Putamen (tissue), 1 donor: ENCODE measurements at regions not wholly inside any gene's neighbourhood (a gene's known extent, or its start where the extent isn't known, plus 50 kb on each side); places are given as distances from the start of the nearest gene placed in this dataset.
"Not testable (repeated sequence)": the region's sequence is repeated elsewhere in the genome, so short reads cannot be mapped to it uniquely, and the experiment has no call there.

ENCODE experiments used
- DNase-seq: peaks from one replicate; pipeline ENCODE4 v3.0.0-alpha.2; 2016; ENCODE audit warnings: low spot score

- no peak for DNase-seq
These were observed 72.1 kb upstream of the EPB41L1 start for GRCh38 chr20:36082315-36082915.

GRCh38 chr20:36083200-36083599, 71.3 kb upstream of the EPB41L1 start:
- not testable (repeated sequence) for DNase-seq

GRCh38 chr20:36084356-36084755, 70.2 kb upstream of the EPB41L1 start:
- no peak for DNase-seq

GRCh38 chr20:36084897-36085613, 69.5 kb upstream of the EPB41L1 start:
- DNase-seq: no peak

- DNase-seq: no peak
These were observed 68.8 kb upstream of the EPB41L1 start for GRCh38 chr20:36085686-36086267.

GRCh38 chr20:36086767-36087166, 67.8 kb upstream of the EPB41L1 start:
- no peak for DNase-seq

- no peak for DNase-seq
These were observed 64.3 kb upstream of the EPB41L1 start for GRCh38 chr20:36090223-36090622.

- no peak for DNase-seq
These were observed 62.8 kb upstream of the EPB41L1 start for GRCh38 chr20:36091561-36092397.

GRCh38 chr20:36092398-36093024, 62.0 kb upstream of the EPB41L1 start:
- no peak for DNase-seq

- no peak for DNase-seq
These were observed 61.3 kb upstream of the EPB41L1 start for GRCh38 chr20:36093025-36093803.

GRCh38 chr20:36093804-36094145, 60.8 kb upstream of the EPB41L1 start:
- no peak for DNase-seq

GRCh38 chr20:36094497-36094896, 60.0 kb upstream of the EPB41L1 start:
- DNase-seq: peak; percentile 47

GRCh38 chr20:36096435-36096834, 58.1 kb upstream of the EPB41L1 start:
- DNase-seq: no peak

- no peak for DNase-seq
These were observed 57.0 kb upstream of the EPB41L1 start for GRCh38 chr20:36097337-36098151.

GRCh38 chr20:36098364-36098763, 56.2 kb upstream of the EPB41L1 start:
- DNase-seq: peak; percentile 39

GRCh38 chr20:36099106-36099505, 55.4 kb upstream of the EPB41L1 start:
- no peak for DNase-seq

- no peak for DNase-seq
These were observed 53.3 kb upstream of the EPB41L1 start for GRCh38 chr20:36101192-36101591.

GRCh38 chr20:36102306-36102705, 52.2 kb upstream of the EPB41L1 start:
- no peak for DNase-seq

GRCh38 chr20:36102809-36103596, 51.5 kb upstream of the EPB41L1 start:
- DNase-seq: peak; percentile 83

GRCh38 chr20:36104244-36104643, 50.3 kb upstream of the EPB41L1 start:
- DNase-seq: no peak
